ENCODE measurements at regions not wholly inside any gene's neighbourhood (a gene's known extent, or its start where the extent isn't known, plus 50 kb on each side); places are given as distances from the start of the nearest gene placed in this dataset.
"Not testable (repeated sequence)": the region's sequence is repeated elsewhere in the genome, so short reads cannot be mapped to it uniquely, and the experiment has no call there.

DNA sequence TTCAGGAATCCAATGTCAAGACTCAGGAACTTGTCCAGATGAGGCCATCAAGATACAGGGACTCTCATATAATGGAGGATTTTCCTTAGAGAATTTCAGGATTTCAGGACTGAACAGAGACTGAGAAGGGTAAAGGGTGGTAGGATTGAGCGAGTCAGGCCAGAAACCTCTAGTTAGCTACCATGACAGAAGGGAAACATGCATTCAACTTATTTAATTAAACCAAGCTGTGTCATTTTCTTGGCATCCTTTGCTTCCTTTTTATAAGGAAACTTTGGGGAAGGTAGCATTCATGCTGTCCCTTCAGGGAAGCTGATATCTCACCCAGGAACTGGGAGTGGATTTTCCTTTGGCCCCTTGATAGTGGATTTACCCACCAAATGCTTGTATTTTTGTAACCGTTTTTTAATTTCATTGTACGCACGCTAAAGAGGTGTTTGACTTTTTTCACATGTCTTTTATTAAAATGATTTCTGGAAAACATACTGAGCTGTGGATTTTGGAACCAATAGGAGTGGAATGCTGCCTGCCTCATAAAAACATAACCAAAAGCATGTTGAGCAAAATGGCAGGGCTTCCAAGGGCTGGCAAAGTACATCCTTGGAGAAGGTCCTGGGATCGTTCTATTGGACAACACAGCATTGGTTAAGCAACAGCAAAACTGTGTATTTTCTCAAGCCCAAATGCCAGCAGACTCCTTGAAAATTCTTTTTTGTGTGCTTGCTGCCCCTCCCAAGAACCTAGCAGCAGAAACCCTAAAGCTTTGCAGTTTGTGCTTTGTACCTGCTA lies 104.5 kb downstream of the CXCL12 start:
- no peak for DNase-seq
- BruUV-seq (replicated peaks) = no TSS peak
- no peak overlapping the region for H3K27ac ChIP-seq
- no peak overlapping the region for H2AFZ ChIP-seq
- H3K79me2 ChIP-seq (ENCODE audit: low read depth) = no peaks in the 10 kb centered on the region
- no peaks in the 10 kb centered on the region for H4K20me1 ChIP-seq (ENCODE audit: insufficient read depth)
- no peaks in the 10 kb centered on the region for H3K4me1 ChIP-seq (replicated peaks; ENCODE audit: insufficient read depth)
- H3K4me2 ChIP-seq = no peak overlapping the region
- no peaks in the 10 kb centered on the region for H3F3A ChIP-seq (ENCODE audit: insufficient read depth, low read depth)
- H3K9me3 ChIP-seq (ENCODE audit: insufficient read depth, low read depth) = no peaks in the 10 kb centered on the region
- ChIA-PET CTCF (no interaction called here), POLR2A (ENCODE audit: unreplicated experiment) (no interaction called here)
- no peak overlapping the region for H3K4me3 ChIP-seq
- 0 out of 2 replicates have a peak, but pooled peaks cover 4% of the 10 kb centered on the region for H3K27me3 ChIP-seq (ENCODE audit: insufficient read depth, low read depth)
- intact Hi-C loops (cut with micrococcal nuclease; ENCODE audit: unreplicated experiment) = no loop called here
- H3K9me2 ChIP-seq (ENCODE audit: insufficient read depth) = no peaks in the 10 kb centered on the region
- no peaks in the 10 kb centered on the region for H3K36me3 ChIP-seq (ENCODE audit: low read depth)
- TF ChIP-seq, protein P1, sequence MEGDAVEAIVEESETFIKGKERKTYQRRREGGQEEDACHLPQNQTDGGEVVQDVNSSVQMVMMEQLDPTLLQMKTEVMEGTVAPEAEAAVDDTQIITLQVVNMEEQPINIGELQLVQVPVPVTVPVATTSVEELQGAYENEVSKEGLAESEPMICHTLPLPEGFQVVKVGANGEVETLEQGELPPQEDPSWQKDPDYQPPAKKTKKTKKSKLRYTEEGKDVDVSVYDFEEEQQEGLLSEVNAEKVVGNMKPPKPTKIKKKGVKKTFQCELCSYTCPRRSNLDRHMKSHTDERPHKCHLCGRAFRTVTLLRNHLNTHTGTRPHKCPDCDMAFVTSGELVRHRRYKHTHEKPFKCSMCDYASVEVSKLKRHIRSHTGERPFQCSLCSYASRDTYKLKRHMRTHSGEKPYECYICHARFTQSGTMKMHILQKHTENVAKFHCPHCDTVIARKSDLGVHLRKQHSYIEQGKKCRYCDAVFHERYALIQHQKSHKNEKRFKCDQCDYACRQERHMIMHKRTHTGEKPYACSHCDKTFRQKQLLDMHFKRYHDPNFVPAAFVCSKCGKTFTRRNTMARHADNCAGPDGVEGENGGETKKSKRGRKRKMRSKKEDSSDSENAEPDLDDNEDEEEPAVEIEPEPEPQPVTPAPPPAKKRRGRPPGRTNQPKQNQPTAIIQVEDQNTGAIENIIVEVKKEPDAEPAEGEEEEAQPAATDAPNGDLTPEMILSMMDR (conservative IDR thresholded peaks at IDR 0.05) = no peak
- no peak for TF ChIP-seq EZH2 (IDR thresholded peaks at IDR 0.05; ENCODE audit: low read depth)

DNA sequence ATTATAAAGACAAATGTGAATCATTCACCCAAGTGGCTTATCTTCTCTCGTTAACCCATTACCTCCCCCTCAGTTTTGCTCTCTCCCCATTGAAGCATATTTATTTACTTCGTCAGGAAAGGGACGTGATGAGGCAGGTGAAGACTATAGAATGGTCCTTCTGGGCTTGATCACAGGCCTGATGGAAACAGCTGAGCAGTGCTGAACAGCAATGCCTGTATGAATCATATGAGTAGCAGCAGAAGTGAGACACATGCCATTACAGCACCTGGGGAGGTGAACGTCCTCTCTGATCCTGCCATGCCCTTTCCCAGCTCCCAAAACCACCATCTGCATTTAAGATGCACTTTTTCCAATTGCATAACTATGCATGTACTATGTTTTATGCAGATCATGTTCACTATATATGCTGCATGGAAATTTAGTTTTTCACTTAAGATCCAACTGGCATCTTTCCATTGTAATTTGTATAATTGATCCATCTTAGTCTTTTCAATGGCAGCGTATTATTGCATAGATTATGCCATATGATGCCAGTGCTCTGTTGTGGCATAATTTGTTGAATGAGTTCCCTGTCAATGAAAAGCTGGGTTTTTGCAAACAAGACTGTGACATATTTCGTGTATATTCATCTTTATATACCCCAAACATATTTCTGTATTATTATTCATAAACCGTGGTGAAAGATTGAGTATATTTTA lies 105.3 kb downstream of the CXCL12 start:
- intact Hi-C loops (cut with micrococcal nuclease; ENCODE audit: unreplicated experiment) = no loop called here
- BruUV-seq (replicated peaks) = no TSS peak
- H3K4me2 ChIP-seq = no peak overlapping the region
- H3K4me3 ChIP-seq = no peak overlapping the region
- no peak for TF ChIP-seq EZH2 (IDR thresholded peaks at IDR 0.05; ENCODE audit: low read depth)
- TF ChIP-seq, protein P1 (conservative IDR thresholded peaks at IDR 0.05) = no peak
- H3F3A ChIP-seq (ENCODE audit: insufficient read depth, low read depth) = no peaks in the 10 kb centered on the region
- H2AFZ ChIP-seq = no peak overlapping the region
- no peak overlapping the region for H3K27ac ChIP-seq
- no peaks in the 10 kb centered on the region for H4K20me1 ChIP-seq (ENCODE audit: insufficient read depth)
- DNase-seq = no peak
- ChIA-PET CTCF (no interaction called here), POLR2A (ENCODE audit: unreplicated experiment) (no interaction called here)
- H3K9me3 ChIP-seq (ENCODE audit: insufficient read depth, low read depth) = no peaks in the 10 kb centered on the region
- no peaks in the 10 kb centered on the region for H3K9me2 ChIP-seq (ENCODE audit: insufficient read depth)
- no peaks in the 10 kb centered on the region for H3K4me1 ChIP-seq (replicated peaks; ENCODE audit: insufficient read depth)
- H3K79me2 ChIP-seq (ENCODE audit: low read depth) = no peaks in the 10 kb centered on the region
- H3K36me3 ChIP-seq (ENCODE audit: low read depth) = no peaks in the 10 kb centered on the region
- 0 out of 2 replicates have a peak, but pooled peaks cover 2% of the 10 kb centered on the region for H3K27me3 ChIP-seq (ENCODE audit: insufficient read depth, low read depth)

DNA sequence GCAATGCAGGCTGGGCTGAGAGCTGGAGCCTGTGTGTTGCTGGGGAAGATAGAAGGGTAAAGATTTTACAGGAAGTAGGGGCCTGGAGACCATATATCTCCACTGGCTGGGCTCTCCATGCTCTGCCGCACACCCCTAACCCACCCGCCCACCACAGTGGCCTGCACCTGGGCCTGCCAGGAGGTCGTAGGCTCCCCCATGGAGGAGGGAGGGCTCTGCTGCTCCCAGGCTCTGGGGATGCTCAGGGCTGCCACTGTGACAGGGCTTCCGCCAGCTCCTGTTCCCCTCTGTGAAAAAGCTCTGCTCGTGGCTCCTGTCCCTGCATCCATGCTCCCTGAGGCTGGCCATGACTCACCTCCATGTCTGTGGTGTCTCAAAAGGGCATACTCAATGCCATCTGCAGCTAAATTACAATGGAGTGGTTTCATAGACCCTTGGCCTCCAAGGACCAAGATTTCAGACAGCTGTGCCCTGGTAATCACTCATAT lies 106.0 kb downstream of the CXCL12 start:
- no peaks in the 10 kb centered on the region for H3K4me1 ChIP-seq (replicated peaks; ENCODE audit: insufficient read depth)
- ChIA-PET CTCF (no interaction called here), POLR2A (ENCODE audit: unreplicated experiment) (no interaction called here)
- BruUV-seq (replicated peaks) = no TSS peak
- no peaks in the 10 kb centered on the region for H3K9me2 ChIP-seq (ENCODE audit: insufficient read depth)
- H2AFZ ChIP-seq = no peak overlapping the region
- no peaks in the 10 kb centered on the region for H3F3A ChIP-seq (ENCODE audit: insufficient read depth, low read depth)
- no peaks in the 10 kb centered on the region for H4K20me1 ChIP-seq (ENCODE audit: insufficient read depth)
- no peak overlapping the region for H3K4me3 ChIP-seq
- no peaks in the 10 kb centered on the region for H3K79me2 ChIP-seq (ENCODE audit: low read depth)
- H3K4me2 ChIP-seq = no peak overlapping the region
- H3K9me3 ChIP-seq (ENCODE audit: insufficient read depth, low read depth) = no peaks in the 10 kb centered on the region
- H3K27me3 ChIP-seq (ENCODE audit: insufficient read depth, low read depth) = no peaks in the 10 kb centered on the region
- no peak overlapping the region for H3K27ac ChIP-seq
- intact Hi-C loops (cut with micrococcal nuclease; ENCODE audit: unreplicated experiment) = no loop called here
- H3K36me3 ChIP-seq (ENCODE audit: low read depth) = no peaks in the 10 kb centered on the region
- DNase-seq = no peak
- TF ChIP-seq, protein P1 (conservative IDR thresholded peaks at IDR 0.05) = no peak
- no peak for TF ChIP-seq EZH2 (IDR thresholded peaks at IDR 0.05; ENCODE audit: low read depth)

DNA sequence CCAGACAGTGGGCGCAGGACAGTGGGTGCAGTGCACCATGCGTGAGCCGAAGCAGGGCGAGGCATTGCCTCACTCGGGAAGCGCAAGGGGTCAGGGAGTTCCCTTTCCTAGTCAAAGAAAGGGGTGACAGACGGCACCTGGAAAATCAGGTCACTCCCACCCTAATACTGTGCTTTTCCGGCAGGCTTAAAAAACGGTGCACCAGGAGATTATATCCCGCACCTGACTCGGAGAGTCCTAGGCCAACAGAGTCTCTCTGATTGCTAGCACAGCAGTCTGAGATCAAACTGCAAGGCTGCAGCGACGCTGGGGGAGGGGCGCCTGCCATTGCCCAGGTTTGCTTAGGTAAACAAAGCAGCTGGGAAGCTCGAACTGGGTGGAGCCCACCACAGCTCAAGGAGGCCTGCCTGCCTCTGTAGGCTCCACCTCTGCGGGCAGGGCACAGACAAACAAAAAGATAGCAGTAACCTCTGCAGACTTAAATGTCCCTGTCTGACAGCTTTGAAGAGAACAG lies 116.4 kb downstream of the CXCL12 start:
- H3K9me3 ChIP-seq (ENCODE audit: insufficient read depth, low read depth); H3K27me3 ChIP-seq (ENCODE audit: insufficient read depth, low read depth); H3K27ac ChIP-seq; intact Hi-C loops (cut with micrococcal nuclease; ENCODE audit: unreplicated experiment); H3F3A ChIP-seq (ENCODE audit: insufficient read depth, low read depth); H3K36me3 ChIP-seq (ENCODE audit: low read depth); H4K20me1 ChIP-seq (ENCODE audit: insufficient read depth); H3K4me3 ChIP-seq; DNase-seq; POLR2A ChIA-PET (ENCODE audit: unreplicated experiment); BruUV-seq (replicated peaks); H3K4me2 ChIP-seq; H2AFZ ChIP-seq; H3K4me1 ChIP-seq (replicated peaks; ENCODE audit: insufficient read depth); H3K9me2 ChIP-seq (ENCODE audit: insufficient read depth); H3K79me2 ChIP-seq (ENCODE audit: low read depth); CTCF ChIA-PET: not testable (repeated sequence)

All from PC-9 (cell line).